HG03135 (cell line): ENCODE measurements at regions not wholly inside any gene's neighbourhood (a gene's known extent, or its start where the extent isn't known, plus 50 kb on each side); places are given as distances from the start of the nearest gene placed in this dataset.

Experiments used
- ATAC-seq: cut with Tn5 transposase; IDR thresholded peaks from one replicate; pipeline ENCODE4 v1.9.1; 2021; ENCODE audit warnings: mild to moderate bottlenecking, moderate library complexity; ENCODE audit not compliant: unreplicated experiment

DNA sequence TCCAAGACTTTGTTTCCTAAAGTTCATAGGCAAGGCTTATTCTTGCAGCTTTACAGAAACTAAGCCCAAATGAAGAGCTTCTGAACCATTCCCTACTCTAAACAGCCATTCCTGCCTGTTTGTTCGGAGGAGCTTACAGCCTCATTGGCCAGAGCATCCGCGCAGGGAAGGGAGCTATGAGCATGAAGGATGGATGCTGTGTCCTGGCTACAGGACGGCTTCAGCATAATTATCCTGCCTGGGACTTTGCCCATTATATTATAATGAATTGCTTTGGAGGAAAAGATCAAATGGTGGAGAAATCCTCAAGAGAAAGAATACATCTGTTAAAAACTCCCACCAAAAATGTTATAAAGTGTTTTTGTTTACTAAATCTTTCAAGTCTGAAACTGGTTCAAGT, 378.2 kb upstream of the BTBD3 start:
- ATAC-seq = no peak

GRCh38 chr20:11540558-11540957, 377.1 kb upstream of the BTBD3 start:
- no peak for ATAC-seq

GRCh38 chr20:11542645-11543044, 375.0 kb upstream of the BTBD3 start:
- ATAC-seq = no peak

- peak; percentile 65 for ATAC-seq
Observed at GRCh38 chr20:11544029-11544678, 373.5 kb upstream of the BTBD3 start.

DNA sequence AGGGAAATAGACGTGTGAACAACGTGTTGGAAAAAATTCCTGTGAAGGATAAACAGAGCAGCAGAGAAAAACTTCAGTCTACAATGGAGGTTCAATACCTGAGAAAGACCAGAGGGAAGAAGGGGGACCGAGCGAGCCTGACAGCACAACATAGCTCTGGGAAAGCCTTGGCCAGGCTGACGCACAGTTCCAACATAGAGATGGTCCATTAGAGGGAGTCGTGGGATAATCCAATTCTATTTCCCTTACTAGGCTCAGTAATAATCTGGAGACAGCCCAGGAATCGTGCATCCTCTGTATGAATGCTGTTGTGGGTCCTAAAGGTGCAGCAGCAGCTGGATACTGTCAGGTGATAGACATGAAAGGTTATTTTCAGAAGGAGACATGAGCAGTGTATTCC, 370.8 kb upstream of the BTBD3 start:
- ATAC-seq = no peak

DNA sequence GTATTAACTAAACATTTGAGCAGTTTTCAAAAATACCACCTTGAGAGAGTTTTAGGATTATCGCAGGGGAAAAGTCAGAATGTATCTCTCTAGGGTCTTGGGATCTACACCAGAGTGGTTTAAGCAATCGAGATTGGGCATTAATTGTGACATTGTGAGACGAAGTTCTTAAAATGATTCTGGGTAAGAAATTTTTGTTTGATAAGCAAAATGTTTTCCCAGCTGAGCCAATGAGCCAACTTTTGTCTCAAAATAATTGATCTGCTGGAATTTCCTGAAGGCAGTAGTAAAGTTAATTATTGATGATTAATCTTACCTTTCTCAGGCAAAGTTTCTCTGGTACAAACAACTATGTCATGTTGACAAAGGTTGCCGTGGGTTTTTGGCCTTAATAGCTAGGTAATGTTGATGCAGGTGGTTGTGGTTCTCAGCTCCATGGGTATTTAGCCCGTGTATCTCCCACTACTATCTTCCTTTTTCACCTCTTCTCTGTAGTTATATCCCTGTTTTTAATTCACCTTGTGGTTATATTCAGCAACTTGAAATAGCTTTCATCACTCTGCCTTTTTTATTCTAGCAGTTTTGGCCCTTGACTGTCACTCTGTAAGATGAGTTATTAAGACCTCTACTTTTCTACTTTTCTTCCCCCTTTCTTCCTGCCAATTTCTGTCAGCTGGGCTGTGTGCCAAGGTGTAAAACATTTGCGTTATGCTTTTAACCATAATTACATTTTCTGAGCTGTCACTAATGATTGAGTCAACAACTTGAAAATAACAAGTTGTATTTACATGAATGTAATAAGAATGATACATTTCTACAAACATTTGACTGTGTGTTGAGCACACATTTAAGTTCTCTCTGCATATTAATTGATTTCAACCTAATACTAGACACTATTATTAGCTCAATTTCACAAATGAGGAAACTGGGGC, 368.3 kb upstream of the BTBD3 start:
- ATAC-seq = no peak

DNA sequence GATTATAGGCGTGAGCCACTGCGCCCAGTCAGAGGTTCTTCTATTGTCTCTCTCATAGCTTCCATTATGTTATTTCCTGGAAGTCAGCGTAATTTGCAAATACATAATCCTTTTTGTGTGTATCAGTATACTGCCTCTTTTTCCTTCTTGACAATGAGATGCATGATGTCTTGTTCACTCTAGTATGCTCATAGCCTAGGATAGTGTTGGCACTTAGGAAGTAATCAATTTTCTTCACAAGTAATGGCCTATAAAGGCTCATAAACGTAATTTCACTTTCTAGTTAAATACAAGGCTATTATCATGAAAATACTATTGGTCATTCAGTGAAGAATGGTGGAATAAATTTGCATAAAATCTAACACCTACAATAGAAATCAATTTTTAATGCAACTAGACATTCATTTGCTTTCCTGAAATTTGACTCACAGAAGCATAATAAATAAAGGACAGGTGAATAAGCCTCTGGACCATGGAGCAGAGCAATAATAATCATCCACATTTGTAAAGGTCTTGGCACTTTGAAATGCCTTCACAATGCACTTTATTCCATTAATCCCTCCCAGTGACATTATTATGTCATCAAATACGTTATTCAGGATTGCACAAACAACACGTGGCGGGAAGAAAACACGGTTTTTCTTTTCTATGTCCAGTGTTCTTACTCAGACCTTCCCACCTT, 366.9 kb upstream of the BTBD3 start:
- no peak for ATAC-seq

GRCh38 chr20:11551479-11551878, 366.2 kb upstream of the BTBD3 start:
- no peak for ATAC-seq

- no peak for ATAC-seq
Observed at GRCh38 chr20:11553603-11554002, 364.1 kb upstream of the BTBD3 start.

- no peak for ATAC-seq
Observed at GRCh38 chr20:11555510-11555909, 362.2 kb upstream of the BTBD3 start.

GRCh38 chr20:11556410-11556809, 361.3 kb upstream of the BTBD3 start:
- ATAC-seq = no peak

DNA sequence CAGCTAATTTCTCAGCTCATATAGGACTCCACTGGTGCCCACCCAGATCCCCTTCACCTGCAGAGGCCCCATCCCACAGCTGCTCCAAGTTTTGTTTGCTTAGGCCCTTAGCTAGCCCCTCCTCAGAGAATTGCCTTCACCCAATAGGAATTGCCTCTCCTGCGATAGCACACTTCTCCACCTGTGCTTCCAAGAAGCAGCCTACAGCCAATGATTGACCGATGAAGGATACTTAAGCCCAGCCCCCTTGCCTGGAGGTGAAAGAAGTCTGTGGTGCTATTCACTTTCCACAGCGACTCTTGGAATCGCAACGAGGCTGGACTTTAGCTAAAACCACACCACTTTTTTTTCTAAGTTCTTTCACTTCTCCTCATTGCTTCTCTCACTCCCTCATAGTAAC, 353.2 kb upstream of the BTBD3 start:
- no peak for ATAC-seq

DNA sequence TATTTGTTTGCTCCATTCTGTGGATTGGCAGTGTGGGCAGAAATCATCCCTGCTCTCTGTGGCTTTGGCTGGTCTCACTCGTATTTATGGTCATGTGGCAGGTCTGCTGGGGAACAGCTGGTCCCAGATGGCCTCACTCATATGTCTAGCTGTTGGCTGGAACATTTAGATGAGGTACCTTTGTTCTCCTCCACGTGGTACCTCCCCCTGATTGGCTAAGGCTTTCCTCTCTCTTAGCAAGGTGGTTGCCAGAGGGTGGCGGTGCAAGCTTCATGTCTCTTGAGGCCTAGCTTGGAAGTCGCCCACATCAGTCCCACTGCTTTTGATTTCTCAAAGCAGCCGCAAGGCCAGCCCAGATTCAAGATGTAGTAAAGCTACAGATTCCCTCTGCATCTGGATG, 348.5 kb upstream of the BTBD3 start:
- no peak for ATAC-seq

DNA sequence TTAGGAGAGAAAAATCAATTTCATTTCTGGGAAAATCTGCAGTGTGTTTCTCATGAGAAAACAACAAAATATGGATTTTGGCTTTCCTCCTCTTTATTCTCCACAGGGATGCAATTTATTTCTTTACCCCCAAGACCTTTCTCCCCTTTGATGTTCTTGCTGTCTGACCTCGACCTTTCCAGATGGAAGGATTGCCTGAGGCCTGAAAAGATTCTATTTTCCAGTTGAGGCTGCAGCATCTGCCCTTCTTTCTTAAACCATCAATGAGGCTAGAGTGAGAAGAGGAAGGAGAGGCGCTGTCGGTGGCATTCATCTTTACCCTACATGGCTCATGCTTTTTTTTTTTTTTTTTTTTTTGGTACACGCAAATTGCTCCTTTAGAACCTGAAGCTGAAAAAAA, 344.2 kb upstream of the BTBD3 start:
- no peak for ATAC-seq

DNA sequence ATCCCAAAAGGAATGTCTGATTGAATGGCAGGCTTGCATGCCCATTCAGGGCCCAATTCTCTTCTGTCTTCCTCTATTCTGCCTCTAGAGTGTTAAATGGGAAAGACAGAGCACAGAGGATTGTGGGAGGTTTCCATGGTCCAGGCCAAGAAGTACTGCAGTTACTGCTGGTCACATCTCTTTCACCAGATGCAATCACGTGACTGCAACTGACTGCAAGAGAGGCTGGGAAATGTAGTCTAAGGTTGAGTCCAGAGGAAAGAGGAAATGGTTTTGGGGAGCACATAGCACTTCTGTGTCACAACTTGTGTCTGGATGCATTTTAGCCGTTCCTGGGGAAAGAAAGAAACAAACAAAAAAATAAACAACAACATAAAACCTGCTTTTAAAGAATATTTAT, 336.4 kb upstream of the BTBD3 start:
- no peak for ATAC-seq

- ATAC-seq = no peak
Observed at GRCh38 chr20:11582060-11582459, 335.6 kb upstream of the BTBD3 start.

- ATAC-seq = no peak
Observed at GRCh38 chr20:11585752-11586352, 331.8 kb upstream of the BTBD3 start.

DNA sequence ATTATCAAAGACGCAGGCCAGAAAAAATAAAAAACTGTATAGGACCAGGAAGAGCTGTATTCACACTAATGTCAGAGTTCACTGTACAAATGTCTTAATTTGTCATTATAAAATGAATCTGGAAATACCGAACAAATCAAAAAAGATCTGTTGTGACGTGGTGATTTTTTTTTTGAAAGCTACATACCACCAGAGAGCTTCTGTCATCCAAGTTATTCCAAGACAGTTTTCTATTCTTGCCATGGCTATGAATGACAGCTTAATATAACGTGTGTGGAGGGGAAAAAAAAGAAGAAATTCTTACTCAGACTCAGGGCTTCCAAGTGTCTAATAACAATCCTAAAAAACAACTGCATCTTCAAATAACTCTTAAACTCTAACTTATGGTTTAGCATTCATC, 328.8 kb upstream of the BTBD3 start:
- no peak for ATAC-seq

GRCh38 chr20:11591965-11592364, 325.7 kb upstream of the BTBD3 start:
- ATAC-seq = no peak

DNA sequence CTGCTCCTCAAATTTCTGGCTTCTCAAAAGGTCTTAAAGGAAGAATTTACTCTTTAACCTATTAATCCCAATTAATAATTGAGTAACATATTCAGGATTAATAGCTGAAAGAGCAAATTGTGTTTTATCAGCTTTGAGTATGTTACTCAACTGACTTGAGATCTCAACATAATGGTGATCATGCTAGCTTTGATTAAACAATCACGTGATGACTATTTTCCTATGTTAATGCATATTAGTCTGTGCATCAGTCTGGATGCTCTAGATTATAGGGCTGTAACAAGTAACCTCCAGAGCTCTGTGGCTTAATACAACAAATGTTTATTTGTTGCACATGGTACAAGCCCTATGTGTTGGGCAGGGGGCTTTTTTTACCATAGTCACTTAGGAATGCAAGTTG, 313.4 kb upstream of the BTBD3 start:
- ATAC-seq = no peak

GRCh38 chr20:11607047-11607446, 310.6 kb upstream of the BTBD3 start:
- no peak for ATAC-seq
